HUES6 (cell line): ENCODE measurements at regions not wholly inside any gene's neighbourhood (a gene's known extent, or its start where the extent isn't known, plus 50 kb on each side); places are given as distances from the start of the nearest gene placed in this dataset.

Experiments
- H3K27ac ChIP-seq: 2 replicates; pipeline ENCODE4 v1.7.0; 2013; ENCODE audit warnings: low read depth, mild to moderate bottlenecking, low read length, inconsistent platforms
- H3K27me3 ChIP-seq: 2 replicates; pipeline ENCODE4 v1.6.1; 2013; ENCODE audit warnings: low read length; ENCODE audit not compliant: control insufficient read depth, insufficient read depth
- H3K36me3 ChIP-seq: 2 replicates; pipeline ENCODE4 v1.6.1; 2013; ENCODE audit warnings: low read length; ENCODE audit not compliant: control insufficient read depth, insufficient read depth
- H3K4me1 ChIP-seq: 2 replicates; pipeline ENCODE4 v1.6.1; 2013; ENCODE audit warnings: low read length; ENCODE audit not compliant: control insufficient read depth, insufficient read depth
- H3K4me3 ChIP-seq: 2 replicates; pipeline ENCODE4 v1.5.1; 2013; ENCODE audit warnings: low read depth, low read length
- H3K9ac ChIP-seq: one replicate; pipeline ENCODE4 v1.6.1; 2013; ENCODE audit warnings: mild to moderate bottlenecking, low read length
- H3K9me3 ChIP-seq: 2 replicates; pipeline ENCODE4 v1.6.1; 2013; ENCODE audit warnings: low read depth, low read length; ENCODE audit not compliant: control insufficient read depth, insufficient read depth

DNA sequence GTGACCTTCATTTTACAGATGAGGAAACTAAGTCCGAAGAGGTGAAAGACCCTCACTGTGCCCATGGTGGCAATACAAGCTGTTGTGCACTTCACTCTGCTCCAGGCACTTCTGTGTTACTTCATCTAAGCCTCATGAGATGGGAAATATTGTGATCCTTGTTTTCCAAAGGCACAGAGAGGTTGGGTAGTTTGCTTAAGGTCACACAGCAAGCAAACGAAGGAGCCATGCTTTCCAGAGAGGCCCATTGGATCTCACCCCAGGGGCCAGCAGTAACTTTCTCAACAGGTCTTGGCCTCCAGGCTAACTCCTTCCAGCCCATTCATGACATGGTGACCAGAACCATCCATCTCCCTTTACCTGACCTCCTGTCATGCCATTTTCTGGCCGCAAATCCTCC, 332.8 kb downstream of the MN1 start:
- H3K27ac ChIP-seq: no peak overlapping the region
- H3K36me3 ChIP-seq: no peaks in the 10 kb centered on the region

DNA sequence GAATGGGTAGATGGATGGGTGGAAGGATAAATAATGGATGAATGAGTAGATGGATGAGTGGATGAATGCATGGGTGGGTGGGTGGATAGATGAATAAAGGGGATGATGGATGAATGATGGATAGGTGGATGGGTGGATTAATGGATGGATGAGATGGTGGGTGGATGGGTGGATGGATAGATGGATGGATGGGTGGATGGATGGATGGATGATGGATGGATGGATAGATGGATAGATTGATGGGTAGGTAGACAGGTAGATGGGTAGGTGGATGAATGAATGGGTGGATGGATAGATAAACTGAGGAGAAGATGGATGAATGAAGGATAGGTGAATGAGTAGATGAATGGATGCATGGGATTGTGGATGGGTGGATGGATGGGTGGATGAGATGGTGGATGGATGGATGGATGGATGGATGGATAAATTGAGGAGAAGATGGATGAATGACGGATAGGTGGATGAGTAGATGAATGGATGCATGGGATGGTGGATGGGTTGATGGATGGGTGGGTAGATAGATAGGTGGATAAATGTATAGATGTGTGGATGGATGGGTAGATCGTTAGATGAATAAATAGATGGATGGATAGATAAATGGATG, 331.3 kb downstream of the MN1 start:
- Histone ChIP-seq H3K4me1 (peaks cover 14% of the 10 kb centered on the region), H3K4me3 (no peak overlapping the region), H3K9ac (no peak overlapping the region), H3K27me3 (peaks cover 4% of the 10 kb centered on the region; the same call in 1 of the 2 replicates), H3K36me3 (no peaks in the 10 kb centered on the region), H3K27ac (no peak overlapping the region), H3K9me3 (no peaks in the 10 kb centered on the region)

More for the DNA sequence above, 332.8 kb downstream of the MN1 start:
- 0 out of 2 replicates have a peak, but pooled peaks cover 6% of the 10 kb centered on the region for H3K27me3 ChIP-seq
- no peak overlapping the region for H3K4me3 ChIP-seq
- H3K4me1 ChIP-seq: no peaks in the 10 kb centered on the region
- H3K9me3 ChIP-seq: peaks cover 2% of the 10 kb centered on the region; the same call in 1 of the 2 replicates
- H3K9ac ChIP-seq: no peak overlapping the region

DNA sequence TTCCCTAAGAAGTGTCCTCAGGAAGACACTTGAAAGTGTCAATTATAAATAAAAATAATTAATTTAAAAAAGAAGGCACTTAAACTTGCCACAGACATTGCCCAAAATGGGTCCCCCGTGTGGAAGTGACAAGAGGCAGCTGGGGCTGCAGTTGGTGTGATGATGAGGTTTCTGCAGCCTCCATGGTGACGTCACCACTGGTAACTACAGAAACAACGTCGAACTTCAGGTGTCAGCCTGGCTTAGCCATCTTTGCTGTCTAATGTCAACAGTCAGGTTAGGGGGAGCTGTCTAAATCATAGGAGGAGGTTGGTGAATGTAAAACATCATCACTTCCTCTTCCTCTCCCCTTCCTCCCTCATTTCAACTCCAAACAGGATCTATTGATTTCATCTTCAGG, 328.6 kb downstream of the MN1 start:
- no peak overlapping the region for H3K27ac ChIP-seq
- no peaks in the 10 kb centered on the region for H3K9me3 ChIP-seq
- H3K36me3 ChIP-seq: no peaks in the 10 kb centered on the region
- H3K4me1 ChIP-seq: peaks cover 34% of the 10 kb centered on the region
- peaks cover 9% of the 10 kb centered on the region; the same call in 1 of the 2 replicates for H3K27me3 ChIP-seq
- H3K9ac ChIP-seq: no peak overlapping the region
- H3K4me3 ChIP-seq: no peak overlapping the region

DNA sequence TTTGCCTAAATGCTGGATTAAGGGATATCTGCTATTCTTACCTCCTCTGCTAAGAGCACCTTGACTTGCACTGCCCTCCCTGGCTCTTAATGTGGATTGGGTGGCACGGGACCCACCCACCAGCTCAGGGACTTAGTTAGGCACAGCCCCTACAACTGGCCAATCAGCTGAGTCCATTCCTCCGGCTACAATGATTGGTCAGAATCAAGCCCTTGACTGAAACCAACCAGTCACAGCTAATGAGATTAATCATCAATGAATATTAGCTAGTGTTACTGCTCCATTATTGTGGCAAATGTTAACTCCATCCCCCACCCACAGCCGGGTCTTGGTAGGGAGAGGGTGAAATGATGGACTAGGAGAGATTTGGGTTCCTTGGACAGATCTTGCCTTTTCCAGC, 328.0 kb downstream of the MN1 start:
- Histone ChIP-seq H3K4me1 (peaks cover 34% of the 10 kb centered on the region), H3K27ac (no peak overlapping the region), H3K27me3 (peaks cover 9% of the 10 kb centered on the region; the same call in 1 of the 2 replicates), H3K36me3 (no peaks in the 10 kb centered on the region), H3K4me3 (no peak overlapping the region), H3K9me3 (no peaks in the 10 kb centered on the region), H3K9ac (no peak overlapping the region)

DNA sequence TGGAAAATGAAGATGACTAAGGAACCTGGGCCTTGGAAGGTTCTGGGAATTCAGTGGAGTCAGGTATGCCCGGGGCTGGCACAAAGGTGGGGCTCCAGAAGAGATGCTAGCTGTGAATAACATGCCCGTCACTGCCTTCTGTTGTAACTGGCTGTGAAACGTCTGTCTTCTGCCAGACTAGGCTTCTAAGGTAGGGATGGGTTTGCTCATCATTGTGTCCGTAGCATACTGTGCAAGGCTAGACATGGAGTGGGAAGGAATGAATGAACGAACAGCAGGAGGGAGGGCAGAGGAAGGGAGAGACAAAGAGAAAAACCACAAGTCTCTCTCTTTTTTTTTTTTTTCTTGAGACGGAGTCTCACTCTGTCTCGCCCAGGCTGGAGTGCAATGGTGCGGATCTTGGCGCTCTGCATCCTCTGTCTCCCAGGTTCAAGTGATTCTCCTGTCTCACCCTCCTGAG, 327.4 kb downstream of the MN1 start:
- no peak overlapping the region for H3K27ac ChIP-seq
- peaks cover 9% of the 10 kb centered on the region; the same call in 1 of the 2 replicates for H3K27me3 ChIP-seq
- no peak overlapping the region for H3K4me3 ChIP-seq
- H3K4me1 ChIP-seq: peaks cover 34% of the 10 kb centered on the region
- H3K9me3 ChIP-seq: no peaks in the 10 kb centered on the region
- H3K36me3 ChIP-seq: no peaks in the 10 kb centered on the region
- no peak overlapping the region for H3K9ac ChIP-seq

DNA sequence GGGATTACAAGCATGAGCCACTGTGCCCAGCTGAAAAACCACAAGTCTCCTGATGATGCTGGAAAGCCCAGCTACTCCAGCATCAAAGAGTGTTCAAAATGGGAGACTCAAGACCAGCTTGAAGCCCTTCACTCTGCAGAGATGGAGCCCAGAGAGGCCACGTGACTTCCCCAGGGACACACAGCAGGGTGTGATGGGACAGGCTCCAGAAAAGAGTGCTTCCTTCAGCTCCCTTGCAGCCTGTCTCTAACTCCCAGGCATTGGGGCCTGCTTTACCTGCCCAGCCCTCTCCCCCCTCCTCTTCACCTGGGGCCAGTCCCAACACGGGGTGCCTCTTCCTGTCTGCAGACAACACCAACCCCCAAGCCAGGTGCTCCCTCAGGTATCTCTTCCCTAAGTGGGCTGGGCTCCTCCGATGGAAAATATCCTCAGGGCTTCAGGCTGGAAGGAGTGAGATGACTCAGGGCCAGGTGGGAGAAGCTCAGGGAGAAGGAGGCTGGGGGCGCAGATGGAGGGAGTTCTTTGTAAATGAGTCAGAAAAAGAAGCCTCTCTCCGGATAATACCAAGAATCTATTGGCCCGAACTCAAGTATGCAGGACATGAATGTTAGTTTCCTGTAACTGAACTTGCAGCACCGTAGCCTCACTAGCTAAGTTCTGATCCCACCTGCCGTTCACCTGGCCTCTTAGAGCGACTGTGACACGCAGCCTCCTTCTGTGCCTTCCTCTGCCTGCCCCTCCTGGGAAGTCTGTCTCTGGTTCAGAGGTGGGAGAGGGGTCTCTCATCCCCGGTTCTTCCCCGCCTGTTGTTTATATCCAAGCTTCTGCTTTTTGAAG, 326.6 kb downstream of the MN1 start:
- H3K36me3 ChIP-seq: no peaks in the 10 kb centered on the region
- no peaks in the 10 kb centered on the region for H3K9me3 ChIP-seq
- H3K27ac ChIP-seq: peak overlapping the region; percentile 52; the same call in 1 of the 2 replicates
- peaks cover 34% of the 10 kb centered on the region for H3K4me1 ChIP-seq
- no peak overlapping the region; the same call in 1 of the 2 replicates for H3K4me3 ChIP-seq
- H3K27me3 ChIP-seq: peaks cover 9% of the 10 kb centered on the region; the same call in 1 of the 2 replicates
- H3K9ac ChIP-seq: peak overlapping the region; percentile 46

DNA sequence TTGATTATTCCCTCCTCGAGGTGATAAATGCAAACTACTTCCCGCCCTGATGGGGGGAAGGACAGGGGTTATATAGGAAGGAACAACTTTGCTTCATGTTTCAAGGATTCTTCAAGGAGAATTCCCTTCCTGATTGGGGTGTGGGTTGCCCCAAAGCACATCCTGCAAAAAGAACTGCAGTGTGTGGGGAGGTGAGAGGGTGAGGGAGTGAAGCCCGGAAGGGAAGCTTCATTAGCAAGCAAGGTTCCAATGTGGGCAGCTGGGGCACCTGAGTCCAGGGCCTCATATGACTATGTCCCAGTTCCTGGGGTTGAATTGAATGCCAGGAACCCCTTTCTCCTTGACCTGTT, 326.0 kb downstream of the MN1 start:
- Histone ChIP-seq H3K27ac (peak overlapping the region; percentile 52; the same call in 1 of the 2 replicates), H3K4me1 (peaks cover 40% of the 10 kb centered on the region), H3K36me3 (no peaks in the 10 kb centered on the region), H3K27me3 (peaks cover 9% of the 10 kb centered on the region; the same call in 1 of the 2 replicates), H3K9ac (peak overlapping the region; percentile 46), H3K9me3 (no peaks in the 10 kb centered on the region), H3K4me3 (no peak overlapping the region; the same call in 1 of the 2 replicates)

DNA sequence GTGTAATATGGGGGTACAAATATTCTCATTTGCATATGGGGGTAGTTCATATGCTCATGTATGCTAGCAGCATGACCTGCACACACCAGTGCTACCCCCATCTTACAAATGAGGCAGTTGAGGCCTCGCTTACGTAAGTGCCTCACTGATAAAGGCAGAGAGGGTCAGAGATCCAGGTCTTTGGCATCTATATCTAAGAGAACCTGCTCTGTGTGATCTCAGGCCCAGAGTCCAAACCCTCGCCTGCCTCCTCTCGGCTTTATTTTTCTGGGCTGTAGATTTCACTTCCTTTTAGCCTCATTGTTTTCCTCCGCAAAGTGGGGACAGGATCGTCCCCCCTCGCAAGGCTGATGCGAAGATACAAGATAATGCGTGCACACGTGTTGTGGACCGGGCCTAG, 325.2 kb downstream of the MN1 start:
- no peak overlapping the region for H3K9ac ChIP-seq

DNA sequence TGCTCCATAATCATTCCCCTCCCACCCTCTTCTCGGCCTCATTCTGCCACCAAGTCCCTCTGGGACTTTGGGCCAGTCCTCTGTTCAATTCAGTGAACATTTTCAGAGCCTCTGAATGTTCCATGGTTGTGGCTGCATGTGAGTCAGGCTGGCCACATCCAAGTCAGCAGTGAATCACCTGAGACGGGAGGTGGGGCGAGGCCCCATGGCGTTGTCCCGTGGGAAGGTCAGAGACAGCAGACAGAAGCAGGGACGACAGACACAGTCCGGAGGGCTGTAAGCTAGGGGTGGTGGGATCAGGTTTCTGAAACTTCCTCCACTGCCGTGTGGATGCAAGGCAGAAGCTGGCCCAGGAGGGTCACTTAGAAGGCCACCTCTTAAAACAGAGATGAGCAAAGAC, 324.8 kb downstream of the MN1 start:
- no peaks in the 10 kb centered on the region for H3K9me3 ChIP-seq
- no peak overlapping the region for H3K4me3 ChIP-seq
- peaks cover 9% of the 10 kb centered on the region; the same call in 1 of the 2 replicates for H3K27me3 ChIP-seq
- no peaks in the 10 kb centered on the region for H3K36me3 ChIP-seq
- peaks cover 51% of the 10 kb centered on the region for H3K4me1 ChIP-seq
- no peak overlapping the region for H3K27ac ChIP-seq
- H3K9ac ChIP-seq: no peak overlapping the region

More for the DNA sequence above, 325.2 kb downstream of the MN1 start:
- H3K9me3 ChIP-seq: no peaks in the 10 kb centered on the region
- H3K36me3 ChIP-seq: no peaks in the 10 kb centered on the region
- peaks cover 48% of the 10 kb centered on the region for H3K4me1 ChIP-seq
- H3K27me3 ChIP-seq: peaks cover 9% of the 10 kb centered on the region; the same call in 1 of the 2 replicates
- H3K27ac ChIP-seq: no peak overlapping the region
- H3K4me3 ChIP-seq: no peak overlapping the region

DNA sequence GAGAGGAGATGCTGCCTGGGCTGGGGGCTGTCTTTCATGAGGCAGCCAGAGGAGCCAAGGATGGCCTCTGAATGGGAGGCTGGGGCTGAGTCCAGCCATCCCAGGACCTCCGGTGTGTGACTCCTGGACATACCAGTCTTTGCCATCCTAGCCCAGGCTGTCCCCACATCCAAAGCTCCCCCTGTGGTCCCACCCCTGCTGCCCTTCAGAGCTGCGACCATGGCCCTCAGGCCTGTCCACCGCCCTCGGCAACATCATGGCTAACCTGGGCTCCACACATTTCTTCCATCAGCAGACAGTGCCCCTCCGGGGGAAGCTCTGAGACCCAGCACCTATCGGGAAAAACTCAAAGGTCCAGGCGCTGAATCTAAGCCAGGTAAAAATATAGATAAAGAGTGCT, 324.4 kb downstream of the MN1 start:
- H3K9ac ChIP-seq: no peak overlapping the region

DNA sequence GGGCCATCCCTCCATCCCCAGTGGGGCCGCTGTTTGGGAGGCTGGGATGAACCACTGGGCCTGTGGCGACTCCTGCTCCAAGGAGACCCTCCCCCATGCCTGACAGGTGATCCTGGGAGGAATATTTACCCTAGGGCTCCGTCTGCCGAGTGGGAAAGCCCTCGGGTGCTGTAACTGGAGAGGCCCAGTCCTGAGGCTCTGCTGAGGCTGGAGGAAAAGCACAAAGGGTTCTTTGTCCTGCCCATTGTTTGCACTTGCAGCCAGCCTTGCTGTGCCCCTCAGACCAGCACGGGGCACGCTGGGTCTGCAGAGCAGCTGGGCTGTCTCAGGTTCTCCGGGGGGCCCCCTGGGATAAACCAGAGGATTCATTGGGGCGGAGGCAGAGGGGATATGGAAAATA, 321.1 kb downstream of the MN1 start:
- no peak overlapping the region for H3K4me3 ChIP-seq
- H3K9ac ChIP-seq: no peak overlapping the region
- H3K36me3 ChIP-seq: no peaks in the 10 kb centered on the region
- H3K4me1 ChIP-seq: peaks cover 35% of the 10 kb centered on the region
- H3K9me3 ChIP-seq: no peaks in the 10 kb centered on the region
- H3K27ac ChIP-seq: no peak overlapping the region
- H3K27me3 ChIP-seq: peaks cover 4% of the 10 kb centered on the region; the same call in 1 of the 2 replicates

More for the DNA sequence above, 324.4 kb downstream of the MN1 start:
- H3K27ac ChIP-seq: no peak overlapping the region
- peaks cover 51% of the 10 kb centered on the region for H3K4me1 ChIP-seq
- no peak overlapping the region for H3K4me3 ChIP-seq
- no peaks in the 10 kb centered on the region for H3K36me3 ChIP-seq
- H3K27me3 ChIP-seq: peaks cover 9% of the 10 kb centered on the region; the same call in 1 of the 2 replicates
- no peaks in the 10 kb centered on the region for H3K9me3 ChIP-seq
